ENCODE measurements at regions not wholly inside any gene's neighbourhood (a gene's known extent, or its start where the extent isn't known, plus 50 kb on each side); places are given as distances from the start of the nearest gene placed in this dataset.

- CTCF ChIA-PET, result interaction anchor here (0.7 to 0.8 kb wide), 2 partner anchors 38 to 66 kb away, joined by 4 to 6 read pairs; no protein-coding TSS in a partner anchor
- no peak for DNase-seq
- intact Hi-C loops (cut with micrococcal nuclease; ENCODE audit: unreplicated experiment), result loop anchor here (1.0 kb wide), 1 partner anchor 28 kb away; no protein-coding TSS in a partner anchor
- TF ChIP-seq CTCF (IDR thresholded peaks at IDR 0.05; ENCODE audit: unreplicated experiment), result no peak
- H3K36me3 Mint-ChIP-seq (ENCODE audit: insufficient read depth, unreplicated experiment), result no peaks in the 10 kb centered on the region
- peaks cover 39% of the 10 kb centered on the region for H3K27me3 Mint-ChIP-seq (ENCODE audit: unreplicated experiment)
- H3K27ac Mint-ChIP-seq (ENCODE audit: unreplicated experiment), result no peak overlapping the region
- BruUV-seq (replicated peaks), result no TSS peak
- H3K4me1 Mint-ChIP-seq (ENCODE audit: low read depth, unreplicated experiment), result peaks cover 41% of the 10 kb centered on the region
- no peak overlapping the region for H3K4me3 Mint-ChIP-seq (ENCODE audit: low read depth, unreplicated experiment)
- H3K9me3 Mint-ChIP-seq (ENCODE audit: low read depth, unreplicated experiment), result no peaks in the 10 kb centered on the region
These were observed 398.8 kb downstream of the ZSWIM6 start for GRCh38 chr5:61730866-61731265.

DNA sequence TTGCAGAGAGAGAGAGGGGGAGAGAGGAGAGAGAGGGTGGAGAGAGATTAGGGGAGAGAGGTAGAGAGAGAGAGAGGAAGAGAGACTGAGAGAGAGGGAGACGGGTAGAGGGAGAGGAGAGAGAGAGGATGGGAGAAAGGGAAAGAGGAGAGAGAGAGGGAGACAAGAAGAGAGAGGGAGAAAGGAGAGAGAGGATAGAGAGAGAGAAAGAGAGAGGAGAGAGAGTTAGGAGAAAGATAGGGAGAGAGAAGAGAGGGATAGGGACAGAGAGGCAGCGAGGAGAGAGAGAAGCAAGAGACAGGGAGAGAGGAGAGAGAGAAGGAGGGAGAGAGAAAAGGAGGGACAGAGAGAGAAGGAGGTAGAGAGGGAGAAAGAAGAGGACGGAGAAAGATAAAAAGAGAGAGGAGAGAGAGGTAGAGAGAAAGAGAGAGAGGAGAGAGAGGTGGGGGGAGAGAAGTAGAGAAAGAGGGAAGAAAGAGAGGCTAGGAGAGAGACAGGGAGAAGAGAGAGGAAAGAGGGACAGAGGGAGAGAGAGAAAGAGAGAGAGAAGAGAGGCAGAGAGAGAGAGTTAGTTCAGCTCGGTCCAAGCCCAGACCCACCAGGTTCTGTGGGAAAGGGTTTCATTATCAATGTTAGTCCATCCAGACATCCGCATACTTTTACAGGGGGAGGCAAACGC, 399.3 kb downstream of the ZSWIM6 start:
- Mint-ChIP-seq H3K27ac (ENCODE audit: unreplicated experiment) (no peak overlapping the region), H3K27me3 (ENCODE audit: unreplicated experiment) (peaks cover 39% of the 10 kb centered on the region), H3K9me3 (ENCODE audit: low read depth, unreplicated experiment) (no peaks in the 10 kb centered on the region), H3K4me3 (ENCODE audit: low read depth, unreplicated experiment) (no peak overlapping the region), H3K36me3 (ENCODE audit: insufficient read depth, unreplicated experiment) (no peaks in the 10 kb centered on the region), H3K4me1 (ENCODE audit: low read depth, unreplicated experiment) (peaks cover 47% of the 10 kb centered on the region)
- CTCF ChIA-PET, result interaction anchor here (0.7 to 0.8 kb wide), 2 partner anchors 38 to 65 kb away, joined by 4 to 6 read pairs; no protein-coding TSS in a partner anchor
- TF ChIP-seq CTCF (IDR thresholded peaks at IDR 0.05; ENCODE audit: unreplicated experiment), result no peak
- BruUV-seq (replicated peaks), result no TSS peak
- DNase-seq, result no peak
- intact Hi-C loops (cut with micrococcal nuclease; ENCODE audit: unreplicated experiment), result loop anchor here (1.0 kb wide), 1 partner anchor 28 kb away; no protein-coding TSS in a partner anchor

DNA sequence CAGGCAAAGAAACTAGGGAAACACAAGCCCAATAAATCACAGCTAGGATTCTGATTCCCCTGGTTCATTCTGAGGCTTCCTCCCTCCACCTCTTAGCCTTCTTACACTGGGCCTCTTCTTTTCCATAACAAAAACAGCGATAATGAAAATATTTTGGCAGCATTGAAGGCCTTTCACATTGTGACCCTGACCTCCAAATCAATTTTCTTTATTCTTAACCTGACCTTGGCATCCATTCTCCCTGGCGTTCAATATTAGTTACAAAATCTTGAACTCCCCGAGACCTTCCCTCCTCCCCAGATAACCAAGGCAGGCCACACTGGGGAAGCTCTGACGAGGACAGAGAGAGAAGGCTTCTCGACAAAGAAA, 399.9 kb downstream of the ZSWIM6 start:
- intact Hi-C loops (cut with micrococcal nuclease; ENCODE audit: unreplicated experiment), result loop anchor here (1.0 kb wide), 1 partner anchor 29 kb away; no protein-coding TSS in a partner anchor
- TF ChIP-seq CTCF (IDR thresholded peaks at IDR 0.05; ENCODE audit: unreplicated experiment), result no peak
- no peak overlapping the region for H3K27ac Mint-ChIP-seq (ENCODE audit: unreplicated experiment)
- no peaks in the 10 kb centered on the region for H3K36me3 Mint-ChIP-seq (ENCODE audit: insufficient read depth, unreplicated experiment)
- H3K4me1 Mint-ChIP-seq (ENCODE audit: low read depth, unreplicated experiment), result peaks cover 49% of the 10 kb centered on the region
- BruUV-seq (replicated peaks), result no TSS peak
- CTCF ChIA-PET, result no interaction called here
- H3K4me3 Mint-ChIP-seq (ENCODE audit: low read depth, unreplicated experiment), result no peak overlapping the region
- H3K9me3 Mint-ChIP-seq (ENCODE audit: low read depth, unreplicated experiment), result no peaks in the 10 kb centered on the region
- peaks cover 39% of the 10 kb centered on the region for H3K27me3 Mint-ChIP-seq (ENCODE audit: unreplicated experiment)
- DNase-seq, result no peak

DNA sequence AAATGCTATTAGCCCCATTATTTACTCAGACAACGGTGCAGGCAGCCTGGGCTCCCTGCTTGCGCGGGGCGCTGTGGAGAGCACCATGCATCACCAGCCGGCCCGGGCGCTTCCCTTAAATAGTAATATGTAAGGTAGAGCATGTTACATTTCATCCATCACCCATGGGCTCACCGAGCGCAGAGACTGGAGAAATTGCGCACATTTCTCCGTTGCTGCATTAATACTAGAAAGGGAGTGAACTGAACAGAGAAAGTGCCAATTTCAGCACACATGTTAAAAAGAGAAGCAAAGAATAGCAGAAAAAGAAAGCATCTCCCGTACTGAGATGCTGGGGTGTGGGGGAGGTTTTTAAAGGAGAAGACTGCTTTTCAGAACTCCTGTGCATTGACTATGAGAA, 400.3 kb downstream of the ZSWIM6 start:
- Mint-ChIP-seq H3K4me3 (ENCODE audit: low read depth, unreplicated experiment) (no peak overlapping the region), H3K4me1 (ENCODE audit: low read depth, unreplicated experiment) (peaks cover 49% of the 10 kb centered on the region), H3K9me3 (ENCODE audit: low read depth, unreplicated experiment) (no peaks in the 10 kb centered on the region), H3K27ac (ENCODE audit: unreplicated experiment) (no peak overlapping the region), H3K36me3 (ENCODE audit: insufficient read depth, unreplicated experiment) (no peaks in the 10 kb centered on the region), H3K27me3 (ENCODE audit: unreplicated experiment) (peaks cover 39% of the 10 kb centered on the region)
- intact Hi-C loops (cut with micrococcal nuclease; ENCODE audit: unreplicated experiment), result no loop called here
- BruUV-seq (replicated peaks), result no TSS peak
- no peak for TF ChIP-seq CTCF (IDR thresholded peaks at IDR 0.05; ENCODE audit: unreplicated experiment)
- CTCF ChIA-PET, result no interaction called here
- DNase-seq, result no peak
